Panc1 (cell line): ENCODE measurements at regions not wholly inside any gene's neighbourhood (a gene's known extent, or its start where the extent isn't known, plus 50 kb on each side); places are given as distances from the start of the nearest gene placed in this dataset.

ENCODE experiments used
- POLR2AphosphoS5 ChIP-seq: IDR thresholded peaks from 2 replicates; pipeline ENCODE4 v1.6.1; 2012; ENCODE audit warnings: mild to moderate bottlenecking, low read depth, low read length, moderate library complexity
- TF ChIP-seq, protein P1 (sequence below): fragments of 450-650 bp; IDR thresholded peaks from 2 replicates; pipeline ENCODE4 v1.5.1; 2017; ENCODE audit warnings: mild to moderate bottlenecking

- TF ChIP-seq, protein P1, sequence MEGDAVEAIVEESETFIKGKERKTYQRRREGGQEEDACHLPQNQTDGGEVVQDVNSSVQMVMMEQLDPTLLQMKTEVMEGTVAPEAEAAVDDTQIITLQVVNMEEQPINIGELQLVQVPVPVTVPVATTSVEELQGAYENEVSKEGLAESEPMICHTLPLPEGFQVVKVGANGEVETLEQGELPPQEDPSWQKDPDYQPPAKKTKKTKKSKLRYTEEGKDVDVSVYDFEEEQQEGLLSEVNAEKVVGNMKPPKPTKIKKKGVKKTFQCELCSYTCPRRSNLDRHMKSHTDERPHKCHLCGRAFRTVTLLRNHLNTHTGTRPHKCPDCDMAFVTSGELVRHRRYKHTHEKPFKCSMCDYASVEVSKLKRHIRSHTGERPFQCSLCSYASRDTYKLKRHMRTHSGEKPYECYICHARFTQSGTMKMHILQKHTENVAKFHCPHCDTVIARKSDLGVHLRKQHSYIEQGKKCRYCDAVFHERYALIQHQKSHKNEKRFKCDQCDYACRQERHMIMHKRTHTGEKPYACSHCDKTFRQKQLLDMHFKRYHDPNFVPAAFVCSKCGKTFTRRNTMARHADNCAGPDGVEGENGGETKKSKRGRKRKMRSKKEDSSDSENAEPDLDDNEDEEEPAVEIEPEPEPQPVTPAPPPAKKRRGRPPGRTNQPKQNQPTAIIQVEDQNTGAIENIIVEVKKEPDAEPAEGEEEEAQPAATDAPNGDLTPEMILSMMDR: no peak
- no peak for TF ChIP-seq POLR2AphosphoS5
Measured at GRCh38 chr20:39453890-39454289, 491.7 kb downstream of the DHX35 start.
